Lower leg skin (tissue), 4 donors: ENCODE measurements at regions not wholly inside any gene's neighbourhood (a gene's known extent, or its start where the extent isn't known, plus 50 kb on each side); places are given as distances from the start of the nearest gene placed in this dataset.

ENCODE experiments used
- DNase-seq, 2 donors: peaks; one replicate each; pipeline ENCODE4 v3.0.0-alpha.2; 2019; ENCODE audit warnings: low spot score in 2 of 2
- H3K4me3 ChIP-seq: fragments of 200-600 bp; sonication (generic); 2 replicates; pipeline ENCODE4 v1.5.1; 2017; ENCODE audit warnings: mild to moderate bottlenecking, low read depth; ENCODE audit not compliant: poor library complexity, severe bottlenecking
- POLR2A ChIP-seq, 2 donors: fragments of 450-650 bp; IDR thresholded peaks; one replicate each; pipeline ENCODE4 v1.6.1; 2016 to 2017; ENCODE audit warnings: antibody characterized with exemption in 2 of 2, mild to moderate bottlenecking in 1 of 2, moderate library complexity in 1 of 2
- WGBS, 2 donors: methylation state at CpG; one replicate each; pipeline ENCODE4 v1.1.5; 2018; 5-methylcytosine and 5-hydroxymethylcytosine counted together
- intact Hi-C: fragments of 100-400 bp; cut with DNase I; formaldehyde crosslinking; loops from one replicate; pipeline ENCODE4 v1.15.0; 2023; ENCODE audit warnings: low total_unique reads
- TF ChIP-seq, protein P1 (sequence below), 3 donors: fragments of 450-650 bp; IDR thresholded peaks; one replicate each; pipeline ENCODE4 v1.5.1; 2016; ENCODE audit warnings: antibody characterized with exemption in 3 of 3, mild to moderate bottlenecking in 3 of 3, moderate library complexity in 2 of 3

- intact Hi-C loops = no loop called here
- TF ChIP-seq, protein P1, sequence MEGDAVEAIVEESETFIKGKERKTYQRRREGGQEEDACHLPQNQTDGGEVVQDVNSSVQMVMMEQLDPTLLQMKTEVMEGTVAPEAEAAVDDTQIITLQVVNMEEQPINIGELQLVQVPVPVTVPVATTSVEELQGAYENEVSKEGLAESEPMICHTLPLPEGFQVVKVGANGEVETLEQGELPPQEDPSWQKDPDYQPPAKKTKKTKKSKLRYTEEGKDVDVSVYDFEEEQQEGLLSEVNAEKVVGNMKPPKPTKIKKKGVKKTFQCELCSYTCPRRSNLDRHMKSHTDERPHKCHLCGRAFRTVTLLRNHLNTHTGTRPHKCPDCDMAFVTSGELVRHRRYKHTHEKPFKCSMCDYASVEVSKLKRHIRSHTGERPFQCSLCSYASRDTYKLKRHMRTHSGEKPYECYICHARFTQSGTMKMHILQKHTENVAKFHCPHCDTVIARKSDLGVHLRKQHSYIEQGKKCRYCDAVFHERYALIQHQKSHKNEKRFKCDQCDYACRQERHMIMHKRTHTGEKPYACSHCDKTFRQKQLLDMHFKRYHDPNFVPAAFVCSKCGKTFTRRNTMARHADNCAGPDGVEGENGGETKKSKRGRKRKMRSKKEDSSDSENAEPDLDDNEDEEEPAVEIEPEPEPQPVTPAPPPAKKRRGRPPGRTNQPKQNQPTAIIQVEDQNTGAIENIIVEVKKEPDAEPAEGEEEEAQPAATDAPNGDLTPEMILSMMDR (IDR thresholded peaks at IDR 0.05) = no peak
- TF ChIP-seq POLR2A (IDR thresholded peaks at IDR 0.05) = no peak
- 73 to 81% methylated on average over 6 of the region's 6 CpGs for WGBS, 2 donors
- no peak overlapping the region for H3K4me3 ChIP-seq
- no peak for DNase-seq
Measured at GRCh38 chr7:142391191-142391992, 133.5 kb upstream of the PRSS58 start.

DNA sequence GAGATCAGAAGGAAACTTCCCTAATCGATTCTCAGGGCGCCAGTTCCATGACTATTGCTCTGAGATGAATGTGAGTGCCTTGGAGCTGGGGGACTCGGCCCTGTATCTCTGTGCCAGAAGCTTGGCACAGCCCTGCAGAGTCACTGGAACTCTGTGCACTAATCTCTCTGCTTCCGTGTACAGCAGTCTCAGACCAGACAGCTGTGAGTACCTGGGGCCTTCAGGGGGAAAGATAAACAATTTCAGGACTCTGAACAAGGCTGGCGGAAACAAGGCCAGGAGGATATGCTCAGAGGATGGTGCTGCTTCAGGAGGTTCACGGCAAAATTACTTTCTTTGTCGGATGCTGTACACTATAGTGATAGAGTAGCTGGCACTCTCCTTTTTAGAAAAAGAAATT is 131.7 kb upstream of the PRSS58 start:
- 74 to 75% methylated on average over 7 of the region's 7 CpGs for WGBS, 2 donors
- no peak for DNase-seq
- TF ChIP-seq, protein P1 (IDR thresholded peaks at IDR 0.05) = no peak
- no peak for TF ChIP-seq POLR2A (IDR thresholded peaks at IDR 0.05)
- H3K4me3 ChIP-seq = no peak overlapping the region
- intact Hi-C loops = no loop called here

DNA sequence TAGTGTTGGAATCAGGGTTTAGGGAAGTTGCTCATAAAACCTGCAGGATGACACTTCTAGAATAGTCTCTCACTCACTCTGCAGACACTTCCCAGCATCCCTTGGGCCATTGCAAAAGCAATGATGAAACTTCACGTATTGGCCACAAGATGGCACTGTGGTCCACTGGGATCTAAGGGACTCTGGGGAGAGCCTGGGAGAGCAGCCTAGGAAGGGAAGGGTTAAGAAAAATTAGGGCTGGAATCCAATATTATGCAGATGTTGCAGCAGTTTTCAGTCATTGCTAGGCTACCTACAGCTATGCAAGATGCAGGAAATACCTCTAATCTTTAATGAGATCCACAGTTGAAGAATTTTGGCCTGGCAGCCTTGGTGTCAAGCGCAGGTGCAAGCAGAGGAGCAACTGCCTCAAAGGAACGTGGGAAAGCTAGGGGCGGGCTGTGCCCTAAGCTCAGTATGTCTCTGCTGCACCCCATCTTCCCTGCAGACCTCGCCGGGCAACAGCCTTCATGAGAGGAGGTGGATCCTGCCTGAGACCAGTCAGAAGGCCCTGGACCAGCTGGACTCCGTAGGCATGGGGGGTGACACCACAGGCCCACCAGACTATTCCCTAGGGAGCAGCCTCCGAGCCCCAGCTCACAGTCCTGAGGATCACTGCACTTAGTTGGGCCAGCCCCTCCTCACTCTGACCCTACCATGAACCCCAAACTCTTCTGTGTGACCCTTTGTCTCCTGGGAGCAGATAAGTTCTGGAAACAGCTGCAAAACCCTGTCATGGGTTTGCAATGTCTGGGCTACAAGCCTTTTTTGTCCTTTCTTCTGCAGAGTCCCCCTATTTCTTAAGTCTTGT is 127.9 kb upstream of the PRSS58 start:
- TF ChIP-seq, protein P1 (IDR thresholded peaks at IDR 0.05) = no peak
- no peak for TF ChIP-seq POLR2A (IDR thresholded peaks at IDR 0.05)
- WGBS, 2 donors = 39 to 42% methylated on average over 8 of the region's 8 CpGs
- no peak overlapping the region for H3K4me3 ChIP-seq
- intact Hi-C loops = no loop called here
- no peak for DNase-seq

DNA sequence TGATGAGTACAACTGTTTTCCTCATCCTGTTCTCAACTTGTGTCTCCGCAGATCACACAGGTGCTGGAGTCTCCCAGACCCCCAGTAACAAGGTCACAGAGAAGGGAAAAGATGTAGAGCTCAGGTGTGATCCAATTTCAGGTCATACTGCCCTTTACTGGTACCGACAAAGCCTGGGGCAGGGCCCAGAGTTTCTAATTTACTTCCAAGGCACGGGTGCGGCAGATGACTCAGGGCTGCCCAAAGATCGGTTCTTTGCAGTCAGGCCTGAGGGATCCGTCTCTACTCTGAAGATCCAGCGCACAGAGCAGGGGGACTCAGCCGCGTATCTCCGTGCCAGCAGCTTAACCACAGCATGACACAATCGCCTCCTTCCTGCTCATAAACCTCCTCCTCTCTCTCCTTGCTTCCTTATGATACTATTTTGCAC is 126.7 kb upstream of the PRSS58 start:
- H3K4me3 ChIP-seq = no peak overlapping the region
- DNase-seq = no peak
- 17 to 23% methylated on average over 11 of the region's 11 CpGs for WGBS, 2 donors
- no peak for TF ChIP-seq POLR2A (IDR thresholded peaks at IDR 0.05)
- TF ChIP-seq, protein P1 (IDR thresholded peaks at IDR 0.05) = no peak
- intact Hi-C loops = no loop called here

- intact Hi-C loops = no loop called here
- H3K4me3 ChIP-seq = no peak overlapping the region
- DNase-seq = no peak
- TF ChIP-seq, protein P1 (IDR thresholded peaks at IDR 0.05) = no peak
- TF ChIP-seq POLR2A (IDR thresholded peaks at IDR 0.05) = no peak
- WGBS, 2 donors = 77 to 83% methylated on average over 6 of the region's 6 CpGs
Measured at GRCh38 chr7:142383841-142384492, 126.1 kb upstream of the PRSS58 start.
